Panc1 (cell line): ENCODE measurements at regions not wholly inside any gene's neighbourhood (a gene's known extent, or its start where the extent isn't known, plus 50 kb on each side); places are given as distances from the start of the nearest gene placed in this dataset.
A peak's percentile ranks its signal among the peaks of the same experiment; 100 is the strongest.

Source experiments
- ATAC-seq: fragments of 200-7000 bp; cut with Tn5 transposase; 2 replicates; pipeline ENCODE4 v1.9.1; 2020; ENCODE audit warnings: mild to moderate bottlenecking, moderate library complexity
- BruUV-seq: library from RNA; stranded (reverse); fragments of 400-500 nt; replicated peaks from 2 replicates; lab custom pipeline; 2021; lab: Mats Ljungman, UMichigan
- CTCF ChIA-PET: fragments of 300-600 bp; sonication (Branson Sonifier 250); formaldehyde crosslinking; loops from one replicate; lab custom pipeline; 2022; ENCODE audit warnings: antibody characterized with exemption; lab: Charles Lee
- POLR2A ChIA-PET: fragments of 300-600 bp; sonication (Branson Sonifier 250); formaldehyde crosslinking; loops from one replicate; lab custom pipeline; 2022; ENCODE audit warnings: antibody characterized with exemption; lab: Charles Lee
- DNase-seq: peaks from one replicate; pipeline ENCODE4 v3.0.0-alpha.2; 2010; ENCODE audit warnings: low read depth, low spot score
- H3K27ac ChIP-seq: 2 replicates; pipeline ENCODE4 v1.5.1; 2011; ENCODE audit warnings: mild to moderate bottlenecking, low read length, inconsistent platforms
- H3K27me3 ChIP-seq: fragments of 200-500 bp; sonication (Bioruptor generic); 2 replicates; pipeline ENCODE4 v1.6.0; 2014; ENCODE audit warnings: low read length, inconsistent platforms; ENCODE audit not compliant: control insufficient read depth, insufficient read depth
- H3K36me3 ChIP-seq: fragments of 200-500 bp; sonication (Bioruptor generic); 2 replicates; pipeline ENCODE4 v1.5.1; 2014; ENCODE audit warnings: inconsistent platforms, mild to moderate bottlenecking, low read length, moderate library complexity; ENCODE audit not compliant: control insufficient read depth, insufficient read depth
- H3K4me1 ChIP-seq: 2 replicates; pipeline ENCODE4 v1.5.1; 2011; ENCODE audit warnings: inconsistent platforms, mild to moderate bottlenecking, low read length, moderate library complexity; ENCODE audit not compliant: control insufficient read depth, insufficient read depth
- H3K4me3 ChIP-seq, 2 experiments: 2 replicates each; pipeline ENCODE4 v1.5.1; 2011 to 2012; ENCODE audit warnings: low read depth in 2 of 2, low read length in 2 of 2, mild to moderate bottlenecking in 2 of 2, inconsistent platforms in 1 of 2, moderate library complexity in 1 of 2
- H3K9me3 ChIP-seq: fragments of 200-500 bp; sonication (Bioruptor generic); 2 replicates; pipeline ENCODE4 v1.5.1; 2014; ENCODE audit warnings: low read depth, mild to moderate bottlenecking, inconsistent platforms, low read length, moderate library complexity; ENCODE audit not compliant: control insufficient read depth, insufficient read depth
- CTCF ChIP-seq: fragments of 450-650 bp; IDR thresholded peaks from 2 replicates; pipeline ENCODE4 v1.5.1; 2017; ENCODE audit warnings: mild to moderate bottlenecking
- POLR2AphosphoS5 ChIP-seq: IDR thresholded peaks from 2 replicates; pipeline ENCODE4 v1.6.1; 2012; ENCODE audit warnings: mild to moderate bottlenecking, low read depth, low read length, moderate library complexity
- REST ChIP-seq, 2 experiments: IDR thresholded peaks; 2 replicates each; pipeline ENCODE4 v1.6.1; 2011 to 2012; ENCODE audit warnings: low read depth in 2 of 2, control low read depth in 1 of 2, low read length in 1 of 2, mild to moderate bottlenecking in 1 of 2, moderate library complexity in 1 of 2; ENCODE audit not compliant: insufficient read depth in 1 of 2
- SIN3A ChIP-seq: IDR thresholded peaks from 2 replicates; pipeline ENCODE4 v1.6.1; 2012; ENCODE audit warnings: low read depth, mild to moderate bottlenecking, low read length, moderate library complexity, borderline replicate concordance; ENCODE audit not compliant: insufficient read depth
- TCF7L2 ChIP-seq: IDR thresholded peaks from 2 replicates; pipeline ENCODE4 v1.6.1; 2011; ENCODE audit warnings: mild to moderate bottlenecking, low read depth, low read length, inconsistent platforms
- in situ Hi-C: cut with HindIII; loops from 2 replicates; pipeline ENCODE4 v1.10.0; 2016; ENCODE audit warnings: low sequenced_read_pairs, low pct_unique_long_range_greater_than_20kb
- intact Hi-C: fragments of 100-400 bp; cut with micrococcal nuclease; formaldehyde crosslinking; loops from one replicate; pipeline ENCODE4 v1.10.0; 2022; ENCODE audit not compliant: unreplicated experiment

DNA sequence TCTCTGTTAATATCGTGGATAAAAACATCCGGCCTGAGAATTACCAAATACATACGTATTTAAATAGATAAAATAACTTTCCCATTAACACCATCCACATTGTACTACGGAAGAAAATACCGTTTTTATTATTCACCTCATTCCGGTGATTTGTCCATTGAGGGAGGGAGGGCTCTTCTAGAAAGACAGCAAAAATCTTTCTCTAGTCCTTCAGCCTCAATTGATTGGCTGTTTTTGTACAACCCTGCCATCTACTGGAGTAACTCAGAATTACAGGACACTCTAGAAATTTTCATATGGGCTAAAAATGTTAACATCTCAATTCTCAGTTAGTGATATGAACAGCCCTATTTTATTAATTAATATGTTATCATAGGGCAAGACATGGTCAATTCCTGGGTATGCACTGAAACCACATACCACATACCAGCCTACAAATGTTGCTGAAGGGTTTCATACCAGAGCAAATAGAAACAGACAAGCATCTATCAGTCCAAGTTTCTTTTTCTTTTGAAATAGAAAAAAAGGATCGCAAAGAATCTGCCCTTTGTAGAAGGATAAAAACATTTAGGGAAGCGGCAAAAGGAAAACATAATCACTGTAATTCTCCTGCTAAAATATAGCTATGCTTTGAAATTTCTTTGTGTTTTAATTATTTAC, 55.8 kb upstream of the CDCA7L start:
- TF ChIP-seq TCF7L2 (no peak), REST (IDR thresholded peaks at IDR 0.05; ENCODE audit: insufficient read depth in 1 of 2, low read depth in 2 of 2, low read length in 1 of 2) (no peak), CTCF (peak; percentile 81; the same call in 1 of the 2 replicates)
- BruUV-seq: no TSS peak
- Histone ChIP-seq H3K36me3 (no peaks in the 10 kb centered on the region), H3K27me3 (peaks cover 17% of the 10 kb centered on the region), H3K4me1 (no peaks in the 10 kb centered on the region), H3K9me3 (no peaks in the 10 kb centered on the region), H3K4me3 (no peak overlapping the region; a peak in 1 of 4 replicates), H3K27ac (no peak overlapping the region)
- peak; percentile 80 for ATAC-seq
- DNase-seq: peak; percentile 35
- intact Hi-C loops: loop anchor here (5.0 kb wide), 2 partner anchors 229 to 739 kb away; no protein-coding TSS in a partner anchor
- ChIA-PET POLR2A (no interaction called here), CTCF (interaction anchor here (0.6 kb wide), 2 partner anchors 424 to 456 kb away, joined by 3 to 4 read pairs; no protein-coding TSS in a partner anchor)
- in situ Hi-C loops: no loop called here

DNA sequence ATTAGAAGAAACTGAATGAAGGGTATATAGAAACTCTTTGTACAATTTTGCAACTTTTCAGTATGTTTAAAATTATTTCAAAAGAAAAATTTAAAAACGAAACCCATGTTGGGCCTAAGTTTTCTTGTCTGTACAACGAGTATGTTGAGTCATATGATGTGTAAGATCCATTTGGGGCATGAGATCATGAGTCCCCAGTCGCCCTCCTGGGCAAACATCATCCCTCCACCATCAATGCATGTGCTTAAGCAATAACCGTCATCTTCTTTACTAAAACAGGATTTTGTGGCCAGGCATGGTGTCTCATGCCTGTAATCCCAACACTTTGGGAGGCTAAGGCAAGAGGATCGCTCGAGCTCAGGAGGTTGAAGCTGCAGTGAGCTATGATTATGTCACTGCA, 54.2 kb upstream of the CDCA7L start:
- no peaks in the 10 kb centered on the region for H3K36me3 ChIP-seq
- H3K4me3 ChIP-seq: no peak overlapping the region
- H3K4me1 ChIP-seq: no peaks in the 10 kb centered on the region
- no peaks in the 10 kb centered on the region for H3K9me3 ChIP-seq
- TF ChIP-seq TCF7L2 (no peak), POLR2AphosphoS5 (no peak), CTCF (no peak), REST (IDR thresholded peaks at IDR 0.05; ENCODE audit: insufficient read depth in 1 of 2, low read depth in 2 of 2, low read length in 1 of 2) (no peak), SIN3A (no peak)
- CTCF ChIA-PET: interaction anchor here (0.6 kb wide), 1 partner anchor 1223 kb away, joined by 3 read pairs; no protein-coding TSS in a partner anchor
- BruUV-seq: no TSS peak
- H3K27me3 ChIP-seq: peaks cover 14% of the 10 kb centered on the region; the same call in 1 of the 2 replicates
- ATAC-seq: no peak
- no peak overlapping the region for H3K27ac ChIP-seq
- in situ Hi-C loops: no loop called here
- no peak for DNase-seq
- intact Hi-C loops: loop anchor here (5.0 kb wide), 2 partner anchors 228 to 738 kb away; no protein-coding TSS in a partner anchor
- POLR2A ChIA-PET: no interaction called here
